SK-N-SH treated with all-trans-retinoic acid at 6 μM for 48 hours (cell line): ENCODE measurements at regions not wholly inside any gene's neighbourhood (a gene's known extent, or its start where the extent isn't known, plus 50 kb on each side); places are given as distances from the start of the nearest gene placed in this dataset.

Source experiments
- ARNTL ChIP-seq: fragments of 450-650 bp; formaldehyde crosslinking; IDR thresholded peaks from 2 replicates; pipeline ENCODE4 v1.5.0; 2020; ENCODE audit warnings: low read depth, mild to moderate bottlenecking, moderate library complexity, borderline replicate concordance
- PATZ1 ChIP-seq: fragments of 250-450 bp; sonication (Bioruptor Pico); IDR thresholded peaks from 2 replicates; pipeline ENCODE4 v1.8.0; 2020; ENCODE audit warnings: mild to moderate bottlenecking, moderate library complexity, borderline replicate concordance

- TF ChIP-seq PATZ1 (no peak), ARNTL (CRISPR knock-in tag) (no peak)
These were observed 384.2 kb downstream of the TLL1 start for GRCh38 chr4:166257276-166257675.
